ENCODE measurements at regions not wholly inside any gene's neighbourhood (a gene's known extent, or its start where the extent isn't known, plus 50 kb on each side); places are given as distances from the start of the nearest gene placed in this dataset.

- no peaks in the 10 kb centered on the region for H3K4me1 ChIP-seq
- intact Hi-C loops (cut with DNase I; ENCODE audit: low total_unique reads) = no loop called here
- no peaks in the 10 kb centered on the region for H3K9me3 ChIP-seq
- H3K27me3 ChIP-seq = no peaks in the 10 kb centered on the region
- no peak overlapping the region for H3K4me3 ChIP-seq
- no peaks in the 10 kb centered on the region for H3K36me3 ChIP-seq
- H3K27ac ChIP-seq = no peak overlapping the region
- TF ChIP-seq CTCF (IDR thresholded peaks at IDR 0.05) = no peak
- DNase-seq (ENCODE audit: low spot score in 2 of 2) = no peak
These were observed 116.0 kb upstream of the SIX2 start for GRCh38 chr2:45125232-45125631.

- no peaks in the 10 kb centered on the region for H3K4me1 ChIP-seq
- intact Hi-C loops (cut with DNase I; ENCODE audit: low total_unique reads) = no loop called here
- no peaks in the 10 kb centered on the region for H3K36me3 ChIP-seq
- TF ChIP-seq POLR2A (IDR thresholded peaks at IDR 0.05) (no peak), POLR2AphosphoS5 (IDR thresholded peaks at IDR 0.05) (no peak), CTCF (IDR thresholded peaks at IDR 0.05) (no peak)
- H3K27me3 ChIP-seq = no peaks in the 10 kb centered on the region
- H3K27ac ChIP-seq = no peak overlapping the region
- H3K9me3 ChIP-seq = no peaks in the 10 kb centered on the region
- no peak overlapping the region for H3K4me3 ChIP-seq
- no peak for DNase-seq (ENCODE audit: low spot score in 2 of 2)
These were observed 115.2 kb upstream of the SIX2 start for GRCh38 chr2:45124456-45124855.

- TF ChIP-seq CTCF (IDR thresholded peaks at IDR 0.05) (no peak), POLR2A (IDR thresholded peaks at IDR 0.05) (no peak), POLR2AphosphoS5 (IDR thresholded peaks at IDR 0.05) (no peak)
- H3K36me3 ChIP-seq = no peaks in the 10 kb centered on the region
- no peak overlapping the region for H3K27ac ChIP-seq
- no peak for DNase-seq (ENCODE audit: low spot score in 2 of 2)
- H3K4me1 ChIP-seq = no peaks in the 10 kb centered on the region
- intact Hi-C loops (cut with DNase I; ENCODE audit: low total_unique reads) = no loop called here
- no peaks in the 10 kb centered on the region for H3K27me3 ChIP-seq
- no peaks in the 10 kb centered on the region for H3K9me3 ChIP-seq
- no peak overlapping the region for H3K4me3 ChIP-seq
These were observed 114.4 kb upstream of the SIX2 start for GRCh38 chr2:45123521-45124191.

- intact Hi-C loops (cut with DNase I; ENCODE audit: low total_unique reads) = no loop called here
- TF ChIP-seq POLR2AphosphoS5 (IDR thresholded peaks at IDR 0.05) (no peak), POLR2A (IDR thresholded peaks at IDR 0.05) (no peak), CTCF (IDR thresholded peaks at IDR 0.05) (no peak)
- no peak for DNase-seq (ENCODE audit: low spot score in 2 of 2)
- H3K9me3 ChIP-seq = no peaks in the 10 kb centered on the region
- H3K4me1 ChIP-seq = no peaks in the 10 kb centered on the region
- no peak overlapping the region for H3K4me3 ChIP-seq
- H3K27ac ChIP-seq = no peak overlapping the region
- no peaks in the 10 kb centered on the region for H3K36me3 ChIP-seq
- no peaks in the 10 kb centered on the region for H3K27me3 ChIP-seq
These were observed 113.8 kb upstream of the SIX2 start for GRCh38 chr2:45123065-45123464.

GRCh38 chr2:45121236-45121927 is 112.1 kb upstream of the SIX2 start:
- no peak overlapping the region for H3K4me3 ChIP-seq
- H3K4me1 ChIP-seq = no peaks in the 10 kb centered on the region
- intact Hi-C loops (cut with DNase I; ENCODE audit: low total_unique reads) = no loop called here
- H3K36me3 ChIP-seq = no peaks in the 10 kb centered on the region
- no peaks in the 10 kb centered on the region for H3K27me3 ChIP-seq
- TF ChIP-seq CTCF (IDR thresholded peaks at IDR 0.05) = no peak
- TF ChIP-seq POLR2A (IDR thresholded peaks at IDR 0.05) = no peak
- TF ChIP-seq POLR2AphosphoS5 (IDR thresholded peaks at IDR 0.05) = no peak
- H3K27ac ChIP-seq = no peak overlapping the region
- H3K9me3 ChIP-seq = no peaks in the 10 kb centered on the region
- no peak for DNase-seq (ENCODE audit: low spot score in 2 of 2)

All from breast epithelium (tissue), 4 donors.